Keratinocyte (primary cell): ENCODE measurements at regions not wholly inside any gene's neighbourhood (a gene's known extent, or its start where the extent isn't known, plus 50 kb on each side); places are given as distances from the start of the nearest gene placed in this dataset.

Experiments
- DNase-seq: peaks from one replicate; pipeline ENCODE4 v3.0.0-alpha.2; 2011; ENCODE audit warnings: low read depth, missing footprints, low spot score
- FAIRE-seq: peaks from 2 replicates; lab custom pipeline; 2011; peaks lifted over from hg19 to GRCh38; lab: Jason Lieb, UNC
- H2AFZ ChIP-seq: 2 replicates; pipeline ENCODE4 v1.6.0; 2012; ENCODE audit warnings: low read length, control low read depth, inconsistent platforms; ENCODE audit not compliant: control insufficient read depth
- H3K27ac ChIP-seq: 2 replicates; pipeline ENCODE4 v1.5.1; 2011; ENCODE audit warnings: low read length; ENCODE audit not compliant: control insufficient read depth, insufficient read depth
- H3K27me3 ChIP-seq: 3 replicates; pipeline ENCODE4 v1.6.0; 2011; ENCODE audit warnings: low read length; ENCODE audit not compliant: control insufficient read depth, insufficient read depth; ENCODE audit errors: extremely low read depth
- H3K36me3 ChIP-seq, 2 experiments: 2 replicates in 1 of 2; 3 replicates in 1 of 2; pipeline ENCODE4 v1.5.1; 2011; ENCODE audit warnings: low read length in 2 of 2, mild to moderate bottlenecking in 1 of 2; ENCODE audit not compliant: control insufficient read depth in 2 of 2, insufficient read depth in 2 of 2; ENCODE audit errors: extremely low read depth in 1 of 2
- H3K4me1 ChIP-seq: 3 replicates; pipeline ENCODE4 v1.5.1; 2011; ENCODE audit warnings: low read length; ENCODE audit not compliant: control insufficient read depth, insufficient read depth; ENCODE audit errors: extremely low read depth
- H3K4me2 ChIP-seq: 3 replicates; pipeline ENCODE4 v1.6.0; 2011; ENCODE audit warnings: low read depth, low read length; ENCODE audit not compliant: control insufficient read depth, insufficient read depth; ENCODE audit errors: extremely low read depth
- H3K4me3 ChIP-seq, 3 experiments: fragments of 200-600 bp in 1 of 3; sonication (generic) in 1 of 3; 2 replicates in 2 of 3; 3 replicates in 1 of 3; pipeline ENCODE4 v1.5.1; 2011 to 2016; ENCODE audit warnings: low read length in 3 of 3, mild to moderate bottlenecking in 3 of 3, control low read depth in 2 of 3, inconsistent platforms in 1 of 3, low read depth in 1 of 3, mixed read lengths in 1 of 3, mixed run types in 1 of 3, moderate library complexity in 1 of 3; ENCODE audit not compliant: control insufficient read depth in 2 of 3, insufficient read depth in 2 of 3; ENCODE audit errors: extremely low read depth in 1 of 3
- H3K79me2 ChIP-seq: 2 replicates; pipeline ENCODE4 v1.6.0; 2012; ENCODE audit warnings: low read length; ENCODE audit not compliant: control insufficient read depth, insufficient read depth
- H3K9ac ChIP-seq: 3 replicates; pipeline ENCODE4 v1.6.0; 2011; ENCODE audit warnings: low read length; ENCODE audit not compliant: control insufficient read depth, insufficient read depth; ENCODE audit errors: extremely low read depth
- H3K9me1 ChIP-seq: 3 replicates; pipeline ENCODE4 v1.6.0; 2011; ENCODE audit warnings: low read length; ENCODE audit not compliant: control insufficient read depth, insufficient read depth; ENCODE audit errors: extremely low read depth
- H3K9me3 ChIP-seq: 2 replicates; pipeline ENCODE4 v1.5.1; 2012; ENCODE audit warnings: low read depth, low read length; ENCODE audit not compliant: control insufficient read depth
- H4K20me1 ChIP-seq: 3 replicates; pipeline ENCODE4 v1.6.0; 2011; ENCODE audit warnings: low read length; ENCODE audit not compliant: control insufficient read depth, insufficient read depth; ENCODE audit errors: extremely low read depth
- CTCF ChIP-seq, 3 experiments: IDR thresholded peaks in 1 of 3; conservative IDR thresholded peaks in 1 of 3; optimal IDR thresholded peaks in 1 of 3; 2 replicates in 2 of 3; 3 replicates in 1 of 3; pipeline versions ENCODE3 to v1.5.1; 2011; ENCODE audit warnings: low read length in 3 of 3, mild to moderate bottlenecking in 3 of 3, moderate library complexity in 2 of 3, control low read depth in 1 of 3, inconsistent platforms in 1 of 3; ENCODE audit not compliant: insufficient read depth in 2 of 3; ENCODE audit errors: extremely low read depth in 1 of 3
- EZH2 ChIP-seq: IDR thresholded peaks from one replicate; pipeline ENCODE4 v1.6.1; 2012; ENCODE audit warnings: inconsistent platforms, mild to moderate bottlenecking, low read length, moderate library complexity
- dilution Hi-C: fragments of 300-500 bp; cut with MboI; formaldehyde crosslinking; loops from one replicate; pipeline ENCODE4 v1.7.0; 2020; ENCODE audit warnings: low sequenced_read_pairs; ENCODE audit not compliant: extremely low pct_ligation_motif_present

- Histone ChIP-seq H3K4me3 (no peak overlapping the region), H2AFZ (no peak overlapping the region), H3K9me1 (no peaks in the 10 kb centered on the region), H3K36me3 (no peaks in the 10 kb centered on the region), H3K4me1 (no peaks in the 10 kb centered on the region), H4K20me1 (no peaks in the 10 kb centered on the region), H3K27ac (no peak overlapping the region), H3K27me3 (no peaks in the 10 kb centered on the region), H3K4me2 (no peak overlapping the region), H3K9ac (no peak overlapping the region), H3K79me2 (no peaks in the 10 kb centered on the region), H3K9me3 (no peaks in the 10 kb centered on the region)
- FAIRE-seq (no peak), DNase-seq (no peak)
- no peak for TF ChIP-seq CTCF (optimal IDR thresholded peaks at IDR 0.05 in 1 of 3, IDR thresholded peaks at IDR 0.05 in 1 of 3, conservative IDR thresholded peaks at IDR 0.05 in 1 of 3; ENCODE audit: extremely low read depth in 1 of 3, insufficient read depth in 2 of 3, low read length in 3 of 3)
- no peak for TF ChIP-seq EZH2
- dilution Hi-C loops: no loop called here
Observed at GRCh38 chr4:58564695-58565475, 1454.7 kb upstream of the IGFBP7 start.

- DNase-seq (no peak), FAIRE-seq (no peak)
- Histone ChIP-seq H3K4me1 (no peaks in the 10 kb centered on the region), H3K27me3 (no peaks in the 10 kb centered on the region), H3K4me3 (no peak overlapping the region), H3K79me2 (no peaks in the 10 kb centered on the region), H3K27ac (no peak overlapping the region), H3K4me2 (no peak overlapping the region), H4K20me1 (no peaks in the 10 kb centered on the region), H3K9me3 (no peaks in the 10 kb centered on the region), H3K36me3 (no peaks in the 10 kb centered on the region), H2AFZ (no peak overlapping the region), H3K9me1 (no peaks in the 10 kb centered on the region), H3K9ac (no peak overlapping the region)
- dilution Hi-C loops: no loop called here
- TF ChIP-seq EZH2 (no peak), CTCF (optimal IDR thresholded peaks at IDR 0.05 in 1 of 3, IDR thresholded peaks at IDR 0.05 in 1 of 3, conservative IDR thresholded peaks at IDR 0.05 in 1 of 3; ENCODE audit: extremely low read depth in 1 of 3, insufficient read depth in 2 of 3, low read length in 3 of 3) (no peak)
Observed at GRCh38 chr4:58561170-58561569, 1451.0 kb upstream of the IGFBP7 start.
